Stomach (tissue), 8 donors: ENCODE measurements at regions not wholly inside any gene's neighbourhood (a gene's known extent, or its start where the extent isn't known, plus 50 kb on each side); places are given as distances from the start of the nearest gene placed in this dataset.

Source experiments
- DNase-seq, 2 donors: peaks; one replicate each; pipeline versions ENCODE4 v3.0.0 to v3.0.0-alpha.2; 2013 to 2019
- H3K27ac ChIP-seq, 5 donors: fragments of 200-600 bp in 4 of 5; sonication (generic) in 4 of 5; one replicate each; pipeline ENCODE4 v1.5.1; 2013 to 2019; ENCODE audit warnings: mild to moderate bottlenecking in 1 of 5, moderate library complexity in 1 of 5
- H3K27me3 ChIP-seq, 3 donors: fragments of 200-600 bp; sonication (generic); one replicate each; pipeline ENCODE4 v1.5.1; 2017 to 2019; ENCODE audit warnings: mixed run types in 1 of 3
- H3K36me3 ChIP-seq, 4 donors: fragments of 200-600 bp; sonication (generic); 1 replicate in 3 of 4; 2 replicates in 1 of 4; pipeline ENCODE4 v1.5.1; 2016 to 2019
- H3K4me1 ChIP-seq, 4 donors: fragments of 200-600 bp; sonication (generic); one replicate each; pipeline ENCODE4 v1.5.1; 2016 to 2019
- H3K4me3 ChIP-seq, 4 donors: fragments of 200-600 bp; sonication (generic) in 3 of 4; one replicate each; pipeline ENCODE4 v1.5.1; 2016 to 2019; ENCODE audit warnings: mild to moderate bottlenecking in 1 of 4
- H3K9me3 ChIP-seq, 4 donors: fragments of 200-600 bp; sonication (generic); one replicate each; pipeline ENCODE4 v1.5.1; 2016 to 2019
- CTCF ChIP-seq, 7 experiments: fragments of 450-650 bp in 4 of 7; fragments of 200-600 bp in 3 of 7; sonication (generic) in 3 of 7; IDR thresholded peaks; one replicate each; pipeline ENCODE4 v1.5.1; 2016 to 2019; ENCODE audit warnings: antibody characterized with exemption in 7 of 7, control low read depth in 2 of 7, mild to moderate bottlenecking in 1 of 7
- EP300 ChIP-seq: sonication (generic); formaldehyde crosslinking; IDR thresholded peaks from one replicate; pipeline ENCODE4 v1.6.1; 2017; ENCODE audit warnings: antibody characterized with exemption
- POLR2A ChIP-seq, 4 donors: fragments of 450-650 bp; IDR thresholded peaks; one replicate each; pipeline ENCODE4 v1.6.1; 2016; ENCODE audit warnings: antibody characterized with exemption in 4 of 4, control low read depth in 2 of 4, mild to moderate bottlenecking in 1 of 4, moderate library complexity in 1 of 4
- POLR2AphosphoS5 ChIP-seq, 3 donors: sonication (generic); formaldehyde crosslinking; IDR thresholded peaks; one replicate each; pipeline ENCODE4 v1.6.1; 2016; ENCODE audit warnings: antibody characterized with exemption in 3 of 3
- WGBS, 5 donors: extraction: QIAGEN DNeasy Blood & Tissue Kit in 3 of 5; methylation state at CpG; one replicate each; pipeline versions ENCODE4 v1.1.5 to v1.1.7; 2013 to 2018; 5-methylcytosine and 5-hydroxymethylcytosine counted together
- intact Hi-C: fragments of 100-400 bp; cut with DNase I; formaldehyde crosslinking; loops from one replicate; pipeline ENCODE4 v1.15.1; 2023; ENCODE audit warnings: low total_unique reads
- donor health status: healthy with polysubstance abuse.
- donor health status: Bipolar disorder and iron deficiency.
- donor health status: healthy.

DNA sequence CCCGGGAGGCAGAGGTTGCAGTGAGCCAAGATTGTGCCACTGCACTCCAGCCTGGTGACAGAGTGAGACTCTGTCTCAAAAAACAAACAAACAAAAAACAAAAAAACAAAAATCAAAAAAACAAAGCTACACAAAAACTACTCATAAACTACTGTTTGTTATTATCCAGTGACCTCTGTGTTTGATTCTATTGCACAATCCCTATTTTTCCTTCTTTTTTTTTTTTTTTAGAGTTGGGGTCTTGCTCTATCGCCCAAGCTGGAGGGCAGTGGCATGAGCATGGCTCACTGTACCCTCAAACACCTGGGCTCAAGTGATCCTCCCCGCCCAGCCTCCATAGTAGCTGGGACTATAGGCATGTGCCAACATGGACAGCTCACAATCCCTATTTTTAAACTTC is 92.7 kb downstream of the FAM217A start:
- WGBS, 5 donors, result 95 to 100% (median 96%) methylated on average over 2 to 3 of the region's 3 CpGs
- intact Hi-C loops, result no loop called here

GRCh38 chr6:3987053-3987452 is 91.9 kb downstream of the FAM217A start:
- WGBS, 5 donors, result 31 to 42% (median 35%) methylated on average over 3 of the region's 3 CpGs
- Histone ChIP-seq H3K27ac (no peak overlapping the region), H3K4me1 (peaks cover 10 to 33% (median 21%) of the 10 kb centered on the region in 4 donors), H3K36me3 (no peaks in the 10 kb centered on the region), H3K4me3 (no peak overlapping the region), H3K27me3 (no peaks in the 10 kb centered on the region), H3K9me3 (no peaks in the 10 kb centered on the region)
- peak in 1 of 2 donors; percentile 47 for DNase-seq
- TF ChIP-seq CTCF (IDR thresholded peaks at IDR 0.05) (no peak), POLR2A (IDR thresholded peaks at IDR 0.05) (no peak), POLR2AphosphoS5 (IDR thresholded peaks at IDR 0.05) (no peak), EP300 (no peak)
- intact Hi-C loops, result no loop called here

More for the DNA sequence above, 92.7 kb downstream of the FAM217A start:
- no peaks in the 10 kb centered on the region for H3K9me3 ChIP-seq
- H3K36me3 ChIP-seq, result no peaks in the 10 kb centered on the region
- H3K4me3 ChIP-seq, result no peak overlapping the region
- peaks cover 10 to 25% (median 15%) of the 10 kb centered on the region in 4 donors for H3K4me1 ChIP-seq
- TF ChIP-seq POLR2A (IDR thresholded peaks at IDR 0.05) (no peak), POLR2AphosphoS5 (IDR thresholded peaks at IDR 0.05) (no peak), EP300 (no peak), CTCF (IDR thresholded peaks at IDR 0.05) (no peak)
- no peaks in the 10 kb centered on the region for H3K27me3 ChIP-seq
- no peak overlapping the region for H3K27ac ChIP-seq
- DNase-seq, result no peak

- Histone ChIP-seq H3K27ac (no peak overlapping the region), H3K27me3 (no peaks in the 10 kb centered on the region), H3K9me3 (no peaks in the 10 kb centered on the region), H3K4me1 (peaks cover 10 to 33% (median 22%) of the 10 kb centered on the region in 4 donors), H3K36me3 (no peaks in the 10 kb centered on the region), H3K4me3 (no peak overlapping the region)
- TF ChIP-seq POLR2AphosphoS5 (IDR thresholded peaks at IDR 0.05) (no peak), CTCF (IDR thresholded peaks at IDR 0.05) (no peak), EP300 (no peak), POLR2A (IDR thresholded peaks at IDR 0.05) (no peak)
- DNase-seq, result no peak
- WGBS, 5 donors, result 86 to 93% (median 90%) methylated on average over 2 of the region's 2 CpGs
- intact Hi-C loops, result no loop called here
Observed at GRCh38 chr6:3987576-3987975, 91.4 kb downstream of the FAM217A start.

- Histone ChIP-seq H3K9me3 (no peaks in the 10 kb centered on the region), H3K4me1 (peaks cover 10 to 33% (median 22%) of the 10 kb centered on the region in 4 donors), H3K36me3 (no peaks in the 10 kb centered on the region), H3K27me3 (no peaks in the 10 kb centered on the region), H3K4me3 (peak overlapping the region; percentile 38 to 42 (median 39)), H3K27ac (peak overlapping the region; percentile 21 to 84 (median 71))
- TF ChIP-seq POLR2AphosphoS5 (IDR thresholded peaks at IDR 0.05), result peak in 2 of 3 donors; percentile 17 to 61
- TF ChIP-seq CTCF (IDR thresholded peaks at IDR 0.05), result peak in 5 of 7 experiments; percentile 68 to 87 (median 73)
- no peak for TF ChIP-seq POLR2A (IDR thresholded peaks at IDR 0.05)
- WGBS, 5 donors, result 7 to 21% (median 17%) methylated on average over 21 of the region's 21 CpGs
- DNase-seq, result peak; percentile 88 to 96
- intact Hi-C loops, result loop anchor here (5.0 kb wide), 1 partner anchor 254 kb away; no protein-coding TSS in a partner anchor
Observed at GRCh38 chr6:3990692-3991491, 88.0 kb downstream of the FAM217A start.
